ENCODE measurements at regions not wholly inside any gene's neighbourhood (a gene's known extent, or its start where the extent isn't known, plus 50 kb on each side); places are given as distances from the start of the nearest gene placed in this dataset.

- Histone ChIP-seq H3K79me2 (ENCODE audit: control insufficient read depth in 1 of 2, insufficient read depth in 2 of 2, low read length in 2 of 2) (no peaks in the 10 kb centered on the region), H3K4ac (replicated peaks; ENCODE audit: insufficient read length, low read depth, low read length) (no peak overlapping the region), H2AK5ac (ENCODE audit: low read depth, low read length) (no peak overlapping the region), H3K27ac (ENCODE audit: low read depth, low read length) (no peak overlapping the region), H3K56ac (replicated peaks; ENCODE audit: insufficient read length, low read depth, low read length) (no peak overlapping the region), H3K23ac (ENCODE audit: insufficient read length) (no peak overlapping the region), H4K8ac (ENCODE audit: extremely low read depth, insufficient read depth, low read length) (no peak overlapping the region), H4K20me1 (replicated peaks in 1 of 2; ENCODE audit: control insufficient read depth in 1 of 2, insufficient read depth in 2 of 2, low read length in 2 of 2) (no peaks in the 10 kb centered on the region), H2BK20ac (ENCODE audit: low read length) (no peak overlapping the region), H4K91ac (replicated peaks; ENCODE audit: insufficient read length, low read length) (no peak overlapping the region), H3K9ac (replicated peaks in 1 of 4; ENCODE audit: extremely low read depth in 1 of 4, low read depth in 3 of 4, low read length in 3 of 4) (no peak overlapping the region), H3K9me3 (ENCODE audit: insufficient read depth in 2 of 2, low read depth in 1 of 2, low read length in 1 of 2) (no peaks in the 10 kb centered on the region), H3K36me3 (ENCODE audit: control insufficient read depth in 2 of 4, insufficient read depth in 4 of 4, low read length in 3 of 4) (no peaks in the 10 kb centered on the region), H3K23me2 (ENCODE audit: low read depth, low read length) (no peaks in the 10 kb centered on the region), H3K79me1 (ENCODE audit: low read depth, low read length) (no peaks in the 10 kb centered on the region), H3K4me1 (replicated peaks in 1 of 4; ENCODE audit: control insufficient read depth in 3 of 4, insufficient read depth in 4 of 4, low read length in 3 of 4) (no peaks in the 10 kb centered on the region), H3K14ac (ENCODE audit: insufficient read length) (no peak overlapping the region), H2BK12ac (ENCODE audit: low read depth, low read length) (no peak overlapping the region), H3K4me3 (ENCODE audit: extremely low read depth in 1 of 4, insufficient read depth in 2 of 4, low read depth in 3 of 4, low read length in 4 of 4) (no peak overlapping the region), H3K18ac (ENCODE audit: extremely low read depth, low read length) (no peak overlapping the region), H2BK120ac (replicated peaks; ENCODE audit: low read depth, low read length) (no peak overlapping the region), H2BK5ac (ENCODE audit: low read depth, low read length) (no peak overlapping the region), H4K5ac (ENCODE audit: insufficient read length, low read depth, low read length) (no peak overlapping the region), H2AFZ (ENCODE audit: low read length) (no peak overlapping the region), H3K4me2 (ENCODE audit: insufficient read depth in 1 of 2, low read depth in 2 of 2, low read length in 2 of 2) (no peak overlapping the region), H2BK15ac (ENCODE audit: low read length) (no peak overlapping the region), H3K27me3 (replicated peaks in 1 of 4; ENCODE audit: control insufficient read depth in 3 of 4, extremely low read depth in 1 of 4, insufficient read depth in 3 of 4, low read length in 3 of 4) (no peaks in the 10 kb centered on the region)
- CTCF ChIA-PET (ENCODE audit: partially characterized antibody), result no interaction called here
- 58% methylated on average over 1 of the region's 1 CpG; no CpG with 5 or more reads in 1 of the 2 experiments for WGBS, 2 experiments (ENCODE audit: extremely low coverage in 1 of 2, insufficient coverage in 1 of 2, insufficient read length in 1 of 2, insufficient replicate concordance in 2 of 2, low coverage in 1 of 2, low lambda C conversion rate in 2 of 2, missing lambda C conversion rate in 1 of 2)
- POLR2A ChIA-PET (ENCODE audit: partially characterized antibody), result no interaction called here
- DNase-seq (ENCODE audit: low read depth in 1 of 2, low spot score in 2 of 2) (no peak), FAIRE-seq (no peak)
- no peak for TF ChIP-seq CBX8 (IDR thresholded peaks at IDR 0.05; ENCODE audit: borderline replicate concordance, low read depth, low read length)
- no peak for TF ChIP-seq NANOG (IDR thresholded peaks at IDR 0.05; ENCODE audit: insufficient read depth, low read depth, low read length, poor library complexity, severe bottlenecking)
- no peak for TF ChIP-seq USF2 (IDR thresholded peaks at IDR 0.05; ENCODE audit: low read length)
- TF ChIP-seq CTCF (IDR thresholded peaks at IDR 0.05; ENCODE audit: control extremely low read depth in 1 of 3, insufficient read depth in 1 of 3, low read depth in 1 of 3, low read length in 3 of 3), result no peak
- TF ChIP-seq CHD2 (IDR thresholded peaks at IDR 0.05; ENCODE audit: low read length), result no peak
- TF ChIP-seq E2F6 (IDR thresholded peaks at IDR 0.05), result no peak
- TF ChIP-seq ASH2L (IDR thresholded peaks at IDR 0.05; ENCODE audit: low read length), result no peak
Measured at GRCh38 chr5:124103671-124104070, 591.7 kb downstream of the CSNK1G3 start.

Data from H1 (cell line).